ENCODE measurements at regions not wholly inside any gene's neighbourhood (a gene's known extent, or its start where the extent isn't known, plus 50 kb on each side); places are given as distances from the start of the nearest gene placed in this dataset.

DNA sequence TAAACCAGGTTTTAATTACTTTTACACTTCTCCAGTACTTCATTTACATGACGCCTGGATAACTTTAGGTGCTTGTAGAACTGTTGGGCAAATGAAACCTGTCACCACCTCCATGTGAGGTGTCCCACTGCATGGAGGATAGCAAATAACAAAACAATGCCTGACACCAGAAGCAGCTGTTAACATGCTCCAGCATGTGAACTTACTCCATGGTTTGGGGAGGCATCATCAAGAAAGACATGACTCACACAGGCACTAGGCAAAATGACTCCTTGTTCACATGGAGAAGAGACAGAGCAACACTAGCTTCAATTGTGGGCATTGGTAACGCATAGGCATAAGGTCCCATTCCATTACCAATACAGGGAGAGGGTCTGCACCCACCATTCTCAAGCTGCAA is 198.1 kb upstream of the F9 start:
- no peak for TF ChIP-seq CTCF (IDR thresholded peaks at IDR 0.05)
- no peak for TF ChIP-seq POLR2A (IDR thresholded peaks at IDR 0.05)
